Midbrain (tissue), 1 donor: ENCODE measurements at regions not wholly inside any gene's neighbourhood (a gene's known extent, or its start where the extent isn't known, plus 50 kb on each side); places are given as distances from the start of the nearest gene placed in this dataset.
"Not testable (repeated sequence)": the region's sequence is repeated elsewhere in the genome, so short reads cannot be mapped to it uniquely, and the experiment has no call there.

Source experiments
- DNase-seq: peaks from one replicate; lab custom pipeline; 2025; lab: John Stamatoyannopoulos, UW

GRCh38 chr13:87736849-87737385, 65.7 kb downstream of the SLITRK5 start:
- no peak for DNase-seq

GRCh38 chr13:87754097-87754496, 82.9 kb downstream of the SLITRK5 start:
- DNase-seq = no peak

- no peak for DNase-seq
Observed at GRCh38 chr13:87769445-87769844, 98.3 kb downstream of the SLITRK5 start.

- no peak for DNase-seq
Observed at GRCh38 chr13:87777387-87777786, 106.2 kb downstream of the SLITRK5 start.

- no peak for DNase-seq
Observed at GRCh38 chr13:87778128-87778527, 107.0 kb downstream of the SLITRK5 start.

- no peak for DNase-seq
Observed at GRCh38 chr13:87779426-87779825, 108.3 kb downstream of the SLITRK5 start.

GRCh38 chr13:87783366-87783765, 112.2 kb downstream of the SLITRK5 start:
- DNase-seq = no peak

- no peak for DNase-seq
Observed at GRCh38 chr13:87788363-87788762, 117.2 kb downstream of the SLITRK5 start.

- DNase-seq = no peak
Observed at GRCh38 chr13:87792878-87793277, 121.7 kb downstream of the SLITRK5 start.

GRCh38 chr13:87798536-87798935, 127.4 kb downstream of the SLITRK5 start:
- no peak for DNase-seq

- no peak for DNase-seq
Observed at GRCh38 chr13:87810391-87810801, 139.2 kb downstream of the SLITRK5 start.

GRCh38 chr13:87810920-87811344, 139.8 kb downstream of the SLITRK5 start:
- DNase-seq = no peak

- no peak for DNase-seq
Observed at GRCh38 chr13:87814403-87814802, 143.2 kb downstream of the SLITRK5 start.

- no peak for DNase-seq
Observed at GRCh38 chr13:87820241-87820640, 149.1 kb downstream of the SLITRK5 start.

- no peak for DNase-seq
Observed at GRCh38 chr13:87821512-87821911, 150.3 kb downstream of the SLITRK5 start.

GRCh38 chr13:87826301-87826700, 155.1 kb downstream of the SLITRK5 start:
- not testable (repeated sequence) for DNase-seq

- DNase-seq = no peak
Observed at GRCh38 chr13:87827479-87827878, 156.3 kb downstream of the SLITRK5 start.

GRCh38 chr13:87837522-87837921, 166.4 kb downstream of the SLITRK5 start:
- no peak for DNase-seq

GRCh38 chr13:87837946-87838345, 166.8 kb downstream of the SLITRK5 start:
- no peak for DNase-seq

GRCh38 chr13:87851410-87851809, 180.2 kb downstream of the SLITRK5 start:
- DNase-seq = peak; percentile 45

GRCh38 chr13:87855553-87855952, 184.4 kb downstream of the SLITRK5 start:
- DNase-seq = no peak

GRCh38 chr13:87859261-87859660, 188.1 kb downstream of the SLITRK5 start:
- DNase-seq = no peak

GRCh38 chr13:87867426-87867825, 196.3 kb downstream of the SLITRK5 start:
- no peak for DNase-seq

- no peak for DNase-seq
Observed at GRCh38 chr13:87868731-87869130, 197.6 kb downstream of the SLITRK5 start.

- DNase-seq = no peak
Observed at GRCh38 chr13:87872813-87873212, 201.6 kb downstream of the SLITRK5 start.
